Dermis microvascular lymphatic vessel endothelial cell (primary cell): ENCODE measurements at regions not wholly inside any gene's neighbourhood (a gene's known extent, or its start where the extent isn't known, plus 50 kb on each side); places are given as distances from the start of the nearest gene placed in this dataset.

Source experiments
- DNase-seq, 2 donors: peaks; one replicate each; pipeline versions ENCODE4 v3.0.0 to v3.0.0-alpha.2; 2010; ENCODE audit warnings: low read depth in 2 of 2

DNA sequence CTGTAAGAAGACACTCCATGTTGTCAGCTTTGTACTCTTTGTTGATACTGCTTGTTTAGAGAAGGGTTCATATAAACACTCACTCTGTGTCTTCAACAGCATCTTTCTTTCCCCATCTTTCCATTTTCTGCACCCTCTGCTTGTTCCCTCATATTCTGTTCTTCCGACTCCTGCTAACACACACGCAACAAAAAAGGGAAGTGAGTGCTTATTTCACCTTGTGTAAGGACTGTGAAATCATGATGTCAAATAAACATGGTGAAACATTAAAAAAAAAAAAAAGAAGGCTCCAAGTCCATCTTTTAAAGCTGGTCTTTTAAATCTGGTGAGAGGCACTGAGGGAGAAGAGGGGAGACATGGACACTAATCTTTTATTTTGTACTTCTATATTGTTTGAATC, 145.4 kb downstream of the RPAP3 start:
- no peak for DNase-seq

DNA sequence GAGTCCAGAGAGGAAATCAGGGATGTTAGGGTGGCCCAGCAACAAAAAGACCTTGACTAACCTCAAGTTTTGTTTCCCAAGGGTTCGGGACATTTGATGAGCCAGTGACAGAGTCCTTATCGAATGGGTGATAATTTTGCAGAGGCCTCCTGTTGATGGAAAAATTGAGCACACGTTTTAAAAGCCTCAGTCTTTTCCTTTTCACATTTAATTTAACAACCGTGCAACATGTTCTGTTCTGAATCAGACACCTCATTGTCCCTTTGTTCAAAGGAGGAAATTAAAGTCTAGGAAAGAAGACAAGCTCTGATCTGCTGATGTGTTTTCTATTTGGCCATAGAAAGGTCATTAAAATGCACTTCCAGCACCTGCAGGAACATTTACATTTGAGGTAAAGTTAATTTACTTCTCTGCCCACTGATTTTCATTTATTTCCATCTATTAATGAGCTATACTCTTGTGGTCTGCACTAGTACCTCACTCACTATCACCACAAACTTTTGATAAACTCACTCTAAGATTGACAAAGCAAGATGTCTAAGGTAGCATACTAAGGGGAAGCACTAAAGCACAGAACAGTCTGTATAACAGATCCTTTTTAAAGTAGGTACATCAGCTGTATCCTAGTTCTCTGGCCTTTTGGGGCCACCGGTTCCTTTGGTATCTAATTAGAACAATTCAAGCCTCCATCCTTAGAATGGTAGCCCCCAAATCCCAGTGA, 147.0 kb downstream of the RPAP3 start:
- no peak for DNase-seq

DNA sequence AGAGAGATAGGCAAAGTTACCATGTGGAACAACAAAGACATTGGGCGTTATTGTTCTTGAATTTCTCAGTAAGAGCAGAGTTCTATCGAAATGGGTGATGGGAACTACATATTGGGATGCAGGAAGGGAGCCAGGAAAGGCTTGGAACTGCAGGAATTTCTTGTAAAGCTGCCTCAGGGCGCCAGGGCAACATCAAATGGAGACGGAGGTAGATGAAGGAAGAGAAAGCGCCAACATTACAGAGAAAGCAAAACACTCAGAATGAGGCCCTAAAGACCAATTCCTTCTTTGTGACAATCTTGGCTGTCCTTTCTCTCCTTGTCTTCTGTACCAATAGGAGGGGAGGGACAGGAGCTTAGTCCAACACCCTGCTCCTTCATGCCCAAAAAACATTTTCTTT, 148.4 kb downstream of the RPAP3 start:
- DNase-seq, result no peak

DNA sequence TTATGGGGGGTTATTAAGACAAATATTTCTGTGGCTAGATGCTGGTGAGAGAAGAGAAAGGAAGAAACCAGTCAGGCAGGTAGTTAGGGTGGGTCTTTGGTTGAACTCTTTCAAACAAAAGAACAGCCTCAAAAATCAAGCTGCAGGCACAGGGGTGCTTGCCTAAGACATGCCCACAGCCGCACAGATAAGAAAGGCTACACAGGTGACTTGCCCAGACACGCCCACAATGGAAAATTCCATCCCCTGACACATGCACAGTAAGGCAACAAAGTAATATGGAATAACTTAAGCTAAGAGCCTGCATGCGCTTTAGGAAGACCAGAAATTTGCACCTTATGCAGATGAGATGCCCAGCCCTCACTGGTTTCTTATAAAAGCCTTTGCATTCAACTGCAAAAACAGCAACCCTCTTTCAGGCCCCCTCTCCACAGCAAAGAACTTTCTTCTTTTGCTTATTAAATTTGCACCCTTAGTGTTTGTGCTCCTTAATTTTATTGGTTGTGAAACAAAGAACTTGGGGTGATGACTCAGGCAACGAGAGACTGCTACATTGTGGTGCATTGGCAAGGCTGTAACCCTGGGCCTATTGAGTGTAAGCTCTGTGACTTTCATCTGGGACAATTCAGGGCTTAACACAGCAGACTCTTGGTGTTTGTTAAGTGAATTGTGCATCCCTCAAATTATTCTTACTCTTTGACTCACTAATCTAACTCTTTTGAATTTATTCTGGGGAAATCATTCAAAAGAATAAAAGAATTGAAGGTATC, 149.4 kb downstream of the RPAP3 start:
- DNase-seq, result no peak

DNA sequence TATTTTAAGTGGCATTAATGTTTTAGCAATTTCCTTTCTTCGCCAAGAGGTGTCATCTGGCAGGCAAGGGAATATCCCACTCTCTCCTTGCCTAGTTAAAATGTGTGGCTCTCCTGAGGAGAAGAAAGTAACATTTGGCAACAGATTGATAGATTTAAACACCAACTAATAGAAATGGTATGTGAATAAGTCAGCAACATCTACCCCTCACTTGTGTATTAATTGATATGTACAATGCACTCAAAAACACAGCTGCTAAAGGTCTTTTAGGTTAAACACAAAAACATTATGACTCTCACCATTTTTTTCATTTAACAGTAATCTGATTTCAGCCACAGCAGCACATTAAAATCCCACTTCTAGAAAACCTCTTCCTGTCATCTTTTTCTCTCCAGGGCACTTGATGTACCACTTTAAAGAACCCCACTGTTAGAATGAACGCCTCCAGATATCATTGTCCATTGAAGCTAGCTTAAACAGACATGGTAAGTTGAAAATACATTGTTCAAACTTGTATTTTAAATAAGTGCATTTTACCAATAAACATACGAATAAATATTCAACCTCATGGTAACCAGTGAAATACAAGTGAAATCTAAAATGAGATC, 151.7 kb downstream of the RPAP3 start:
- no peak for DNase-seq

DNA sequence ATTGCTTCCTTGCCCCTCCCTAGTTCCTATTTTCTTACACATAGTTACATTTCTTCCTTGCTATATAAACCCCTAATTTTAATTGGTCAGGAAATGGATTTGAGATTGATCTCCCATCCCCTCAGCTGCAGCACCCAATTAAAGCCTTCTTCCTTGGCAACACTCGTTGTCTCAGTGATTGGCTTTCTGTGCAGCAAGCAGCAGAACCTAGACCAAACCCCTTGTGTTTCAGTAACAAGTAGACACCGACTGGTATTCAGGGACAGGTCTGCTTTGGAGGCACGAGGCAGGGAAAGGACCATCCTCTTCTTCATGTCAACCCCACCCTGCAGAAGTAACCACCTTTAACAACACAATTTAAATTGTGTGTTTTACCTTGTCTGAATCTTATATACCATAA, 152.6 kb downstream of the RPAP3 start:
- DNase-seq, result no peak

DNA sequence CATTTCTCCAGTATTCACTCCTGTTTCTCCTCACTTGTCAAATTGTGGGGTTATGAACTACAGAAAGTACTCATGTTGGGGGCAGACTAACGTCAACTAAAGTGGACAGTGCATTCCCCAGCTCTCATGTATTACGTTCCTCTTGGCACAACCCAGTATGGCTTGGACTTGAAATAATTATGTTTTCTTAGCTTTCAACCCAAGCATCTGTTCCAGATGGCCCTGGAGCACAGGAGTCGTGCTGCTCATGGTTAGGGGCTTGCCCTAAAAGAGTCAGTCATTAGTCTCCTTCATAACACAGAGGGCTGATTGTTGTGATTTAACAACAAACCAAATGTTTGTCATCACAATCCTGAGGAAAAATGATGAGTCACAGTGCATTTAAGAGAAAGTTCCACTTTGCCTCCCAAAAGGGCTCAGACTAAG, 154.4 kb downstream of the RPAP3 start:
- no peak for DNase-seq

DNA sequence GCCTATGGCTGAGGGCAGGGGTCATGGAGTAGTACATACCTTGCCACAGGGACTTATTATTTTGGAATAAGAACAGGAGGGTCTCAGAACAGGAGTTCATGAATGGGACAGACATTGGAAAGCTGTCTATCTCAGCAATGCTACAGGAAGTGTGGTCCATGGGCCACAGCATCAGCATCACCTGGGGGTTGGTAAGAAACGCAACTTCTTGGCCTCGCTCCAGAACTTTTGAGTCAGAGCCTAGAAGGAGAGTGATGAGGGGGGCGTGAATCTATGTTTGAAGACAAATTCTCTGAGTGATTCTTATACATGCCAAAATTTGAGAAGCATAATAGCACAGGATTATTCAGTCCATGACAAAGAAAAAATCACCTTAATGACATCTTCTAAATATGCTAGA, 156.6 kb downstream of the RPAP3 start:
- DNase-seq, result no peak

DNA sequence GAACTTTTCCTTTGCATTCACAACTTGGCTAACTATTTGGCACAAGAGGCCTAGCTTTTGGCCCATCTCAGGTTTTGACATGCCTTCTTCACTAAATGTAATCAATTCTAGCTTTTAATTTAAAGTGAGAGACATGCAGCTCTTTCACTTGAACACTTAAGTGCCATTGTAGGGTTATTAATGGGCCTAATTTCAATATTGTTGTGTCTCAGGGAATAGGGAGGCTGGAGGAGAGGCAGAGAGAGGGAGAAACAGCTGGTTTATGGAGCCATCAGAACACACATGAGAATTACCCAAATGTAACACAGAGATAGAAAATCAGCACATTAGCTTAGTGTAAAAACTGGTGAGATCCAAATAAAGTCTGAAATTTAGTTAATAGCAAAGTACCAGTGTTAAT, 157.4 kb downstream of the RPAP3 start:
- DNase-seq, result no peak

DNA sequence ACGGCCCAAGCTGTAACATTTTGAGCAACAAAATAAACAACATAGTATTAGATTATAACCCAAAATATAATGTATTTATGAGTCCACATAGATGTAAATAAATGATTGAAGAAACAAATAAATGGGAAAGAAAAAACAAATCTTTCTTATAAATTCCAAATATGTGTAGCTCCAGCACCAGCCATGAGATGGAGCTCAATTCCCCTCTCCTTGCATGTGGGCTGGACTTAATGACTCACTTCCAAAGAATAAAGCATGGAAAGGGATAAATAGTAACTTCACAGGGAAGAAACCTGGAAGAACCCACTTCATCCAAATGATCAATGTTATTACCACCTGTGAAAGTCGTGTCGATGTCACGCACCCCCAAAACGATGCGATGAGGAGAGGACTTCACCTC, 158.8 kb downstream of the RPAP3 start:
- DNase-seq, result peak; percentile 24 to 64

DNA sequence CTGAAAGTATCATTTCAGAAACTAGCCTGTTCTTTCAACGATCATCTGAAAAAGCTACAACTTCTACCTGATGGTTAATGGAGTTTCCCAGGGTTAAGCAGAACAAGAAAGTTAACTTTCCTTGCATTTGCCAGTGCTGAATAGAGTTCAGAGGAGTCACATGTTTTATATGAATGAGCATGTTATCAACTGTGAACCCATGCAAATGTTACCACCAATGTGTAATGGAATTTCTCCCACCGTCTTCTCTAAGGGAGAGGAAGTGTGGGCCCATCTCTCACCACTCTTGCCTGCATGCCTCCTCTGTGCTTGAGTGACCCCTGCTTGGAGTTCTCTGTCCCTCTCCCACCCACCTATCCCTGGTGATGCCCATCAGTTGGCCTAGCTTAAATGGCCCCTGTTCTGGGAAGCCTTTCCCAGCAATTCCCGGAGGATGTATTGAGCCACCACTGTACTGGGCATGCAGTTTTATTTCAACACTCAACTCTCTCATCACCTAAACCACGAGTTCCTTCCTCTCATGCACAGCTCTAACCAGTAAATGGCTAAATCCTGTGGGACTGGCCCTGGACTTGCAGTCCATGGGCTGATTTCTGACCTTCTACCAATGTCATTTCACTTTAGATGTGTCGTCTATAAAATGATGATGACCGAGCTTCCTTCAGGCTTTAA, 159.8 kb downstream of the RPAP3 start:
- no peak for DNase-seq

DNA sequence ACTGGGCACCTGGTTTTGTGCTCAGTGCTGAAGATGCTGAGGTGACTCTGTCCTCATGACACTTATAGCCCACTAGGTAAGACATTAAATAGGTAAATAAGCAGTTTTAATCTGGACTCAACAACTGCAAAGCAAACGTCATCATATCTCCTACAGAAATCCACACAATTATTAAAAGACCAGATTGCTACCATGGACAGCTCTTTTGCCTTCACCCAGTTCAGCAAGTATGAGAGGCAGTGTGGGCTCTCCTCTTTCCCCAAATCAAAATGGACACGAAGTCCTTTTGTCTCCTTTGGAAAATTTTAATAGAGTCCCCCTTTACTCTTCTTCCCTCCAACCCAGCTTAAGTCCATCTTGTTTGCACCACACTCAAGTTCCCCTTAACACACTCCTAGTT, 171.1 kb downstream of the RPAP3 start:
- DNase-seq, result peak in 1 of 2 donors; percentile 10

DNA sequence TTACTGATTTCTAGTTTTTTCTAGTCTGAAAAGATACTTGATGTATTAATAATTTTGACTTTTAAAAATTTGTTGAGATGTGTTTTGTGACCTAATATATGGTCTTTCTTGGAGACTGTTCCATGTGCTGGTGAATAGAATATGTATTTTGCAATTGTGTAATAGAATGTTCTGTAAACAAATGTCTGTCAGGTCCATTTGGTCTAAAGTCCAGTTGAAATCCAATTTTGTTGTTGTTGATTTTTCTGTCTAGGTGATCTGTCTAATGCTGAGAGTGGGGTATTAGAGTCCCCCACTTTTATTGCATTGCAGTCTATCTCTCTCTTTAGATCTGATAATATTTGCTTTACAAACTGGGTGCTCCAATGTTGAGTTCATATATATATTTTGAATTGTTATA, 175.8 kb downstream of the RPAP3 start:
- DNase-seq, result no peak

DNA sequence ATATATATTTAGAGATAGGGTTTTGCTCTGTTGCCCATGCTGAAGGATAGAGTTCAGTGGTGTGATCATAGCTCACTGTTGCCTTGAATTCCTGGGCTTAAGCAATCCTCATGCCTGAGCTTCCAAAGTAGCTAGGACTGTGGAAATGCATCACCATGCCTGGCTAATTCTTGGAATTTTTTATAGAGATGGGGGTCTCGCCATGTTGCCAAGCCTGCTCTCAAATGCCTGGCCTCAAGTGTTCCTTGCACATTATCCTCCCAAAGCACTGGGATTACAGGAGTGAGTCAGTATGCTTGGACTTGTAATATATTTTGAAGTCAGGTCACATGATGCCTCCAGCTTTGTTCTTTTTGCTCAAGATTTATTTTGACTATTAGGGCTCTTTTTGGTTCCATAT, 178.0 kb downstream of the RPAP3 start:
- no peak for DNase-seq

DNA sequence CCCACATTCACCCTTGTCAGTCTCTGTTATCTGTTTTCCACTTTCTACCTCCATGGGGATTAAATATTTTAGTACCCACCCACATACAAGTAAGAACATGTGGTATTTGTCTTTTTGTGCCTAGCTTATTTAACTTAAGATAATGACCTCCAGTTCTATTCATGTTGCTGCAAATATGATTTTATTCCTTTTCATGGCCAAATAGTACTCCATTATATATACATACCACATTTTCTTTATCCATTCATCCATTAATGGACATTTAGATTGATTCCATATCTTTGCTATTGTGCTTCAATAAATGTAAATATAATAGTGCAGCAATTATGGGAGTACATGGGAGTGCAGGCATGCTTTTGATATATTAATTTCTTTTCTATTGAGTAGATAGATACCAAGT, 185.8 kb downstream of the RPAP3 start:
- DNase-seq, result no peak

DNA sequence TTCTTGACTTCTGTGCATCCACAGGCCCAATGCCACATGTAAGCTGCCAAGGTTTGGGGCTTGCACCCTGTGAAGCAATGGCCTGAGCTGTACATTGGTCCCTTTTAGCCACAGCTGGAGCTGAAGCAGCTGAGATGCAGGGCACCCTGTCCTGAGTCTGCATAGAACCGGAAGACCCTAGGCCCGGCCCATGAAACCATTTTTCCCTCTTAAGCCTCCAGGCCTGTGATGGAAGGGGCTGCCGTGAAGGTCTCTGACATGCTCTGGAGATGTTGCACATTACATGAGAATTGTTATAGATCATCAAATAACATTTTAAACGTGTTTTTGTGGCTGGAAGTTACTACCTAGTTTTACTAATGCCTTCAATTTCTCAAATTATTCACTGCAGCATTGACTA, 188.7 kb downstream of the RPAP3 start:
- no peak for DNase-seq

DNA sequence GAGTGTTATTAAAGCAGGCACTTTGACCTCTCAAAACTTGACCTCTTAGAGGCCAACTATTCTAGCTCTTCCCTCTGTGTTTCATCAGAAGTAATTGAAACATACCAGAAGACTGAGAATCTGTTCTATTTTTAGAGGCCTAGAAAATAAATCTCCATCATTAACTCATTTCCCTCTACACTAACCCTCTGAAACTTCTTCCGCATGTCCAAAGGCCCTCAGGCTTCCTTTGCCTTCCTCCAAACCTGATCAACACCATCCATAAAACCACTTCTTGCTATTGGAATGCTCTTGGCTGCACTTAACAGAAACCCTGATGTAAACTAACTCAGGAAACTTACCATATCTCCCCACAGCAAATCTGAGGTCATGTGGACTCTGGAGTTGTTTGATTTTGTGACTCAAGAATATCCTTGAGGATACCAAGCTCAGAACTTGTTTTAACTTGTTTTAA, 196.4 kb downstream of the RPAP3 start:
- DNase-seq, result no peak

DNA sequence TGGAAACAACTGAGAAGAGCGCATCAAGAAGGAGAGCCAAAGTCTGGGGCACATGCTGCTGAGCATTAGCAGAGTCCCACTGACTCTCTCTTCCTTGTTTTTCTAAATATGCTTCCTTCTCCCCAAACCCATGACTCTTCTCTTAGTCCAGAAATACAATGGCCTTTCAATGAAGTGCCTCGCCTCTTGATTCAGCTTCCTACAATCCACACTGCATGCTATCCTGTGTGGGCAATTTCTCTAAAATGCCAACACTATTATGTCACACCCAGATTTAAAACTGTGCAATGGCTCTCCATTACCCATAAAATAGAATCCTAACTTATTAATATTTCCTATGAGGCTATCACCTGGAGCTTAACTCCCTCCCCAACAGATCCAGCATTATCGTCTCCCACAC, 198.6 kb downstream of the RPAP3 start:
- no peak for DNase-seq

DNA sequence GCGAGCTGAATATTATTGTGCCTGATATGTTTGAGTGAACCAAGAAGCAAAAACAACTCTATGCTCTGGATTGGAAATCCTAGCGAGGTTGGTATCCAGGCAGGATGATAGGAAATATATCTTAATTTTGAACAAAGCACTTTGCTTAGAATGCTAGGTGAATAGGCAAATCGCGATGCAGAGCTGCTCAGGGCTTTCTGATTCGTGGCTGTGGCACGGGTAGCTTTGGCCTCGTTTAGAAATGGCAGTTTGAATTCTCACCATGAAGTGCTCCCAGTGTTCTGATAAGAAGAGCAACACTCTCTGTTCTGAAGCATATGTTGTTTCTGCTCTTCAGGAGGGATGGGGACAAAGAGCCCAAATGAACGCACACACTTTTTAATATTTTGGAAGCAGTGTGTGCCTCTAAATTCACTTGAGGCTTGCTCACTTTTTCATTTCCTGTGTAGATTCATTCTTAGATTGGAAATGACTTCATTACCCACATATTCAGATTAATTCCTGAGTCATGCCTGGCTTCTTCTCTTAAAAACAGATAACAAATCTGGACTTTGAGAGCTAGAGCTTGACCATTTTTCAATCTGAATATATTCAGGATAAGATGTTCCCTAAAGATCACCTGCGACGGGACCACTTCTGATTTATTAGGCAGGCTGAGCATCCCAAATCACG, 200.9 kb downstream of the RPAP3 start:
- no peak for DNase-seq

DNA sequence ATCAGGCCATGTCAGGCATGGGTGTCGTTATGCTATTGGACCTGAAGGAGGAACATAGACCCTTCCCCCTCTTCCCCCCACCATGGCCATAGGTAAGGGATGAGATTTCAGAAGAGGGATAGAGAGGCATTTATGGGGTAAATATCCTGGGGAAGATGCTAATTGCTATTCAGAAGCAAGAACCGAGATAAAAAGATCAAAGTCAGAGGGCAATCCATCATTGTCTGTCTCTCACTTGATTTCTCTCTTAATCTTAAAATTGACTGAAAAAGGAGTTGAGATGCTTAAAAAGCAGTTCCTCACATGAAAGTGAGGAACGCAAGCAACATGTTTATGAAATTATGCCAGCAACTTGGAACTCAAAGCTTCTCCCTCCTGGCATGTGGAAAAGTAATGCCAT, 212.0 kb downstream of the RPAP3 start:
- DNase-seq, result no peak

DNA sequence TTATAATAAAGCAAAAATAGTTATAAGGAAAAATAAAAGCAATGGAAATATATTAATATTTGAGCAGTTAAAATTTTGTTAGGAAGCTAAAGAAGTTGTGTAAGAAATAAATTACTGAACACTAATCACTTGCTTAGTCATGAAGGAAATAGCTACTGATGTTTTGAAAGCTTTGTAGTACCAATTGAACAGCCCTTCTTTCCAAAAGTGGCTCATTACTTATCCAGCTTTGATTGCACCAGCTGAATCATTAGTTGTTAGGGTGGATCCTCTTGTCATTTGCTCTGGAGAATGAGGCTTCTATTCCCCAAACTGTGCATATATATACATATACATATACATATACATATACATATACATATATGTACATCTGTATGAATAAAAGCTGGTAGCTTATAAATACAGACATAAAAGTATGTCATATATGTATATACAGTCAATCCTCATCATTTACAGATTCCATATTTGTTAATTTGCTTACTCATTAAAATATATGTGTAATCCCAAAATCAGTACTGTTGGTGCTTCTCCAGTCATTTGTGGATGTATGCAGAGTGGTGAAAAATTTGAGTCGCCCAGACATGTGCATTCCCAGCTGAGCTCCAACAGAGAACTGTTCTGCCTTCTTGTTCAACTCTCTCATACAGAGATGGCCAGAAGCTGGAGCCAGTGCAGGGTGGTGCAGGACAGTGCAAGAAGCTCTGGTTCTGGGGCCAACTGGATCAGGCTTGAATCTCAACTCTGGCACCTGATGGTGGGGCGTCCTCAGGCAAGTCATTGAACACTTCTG, 214.1 kb downstream of the RPAP3 start:
- DNase-seq, result no peak
